ENCODE measurements at regions not wholly inside any gene's neighbourhood (a gene's known extent, or its start where the extent isn't known, plus 50 kb on each side); places are given as distances from the start of the nearest gene placed in this dataset.

GRCh38 chrX:137858106-137858505 is 292.2 kb downstream of the ZIC3 start:
- TF ChIP-seq CTCF (conservative IDR thresholded peaks at IDR 0.05 in 1 of 2, IDR thresholded peaks at IDR 0.05 in 1 of 2; ENCODE audit: low read depth in 1 of 2, low read length in 2 of 2) = no peak
- no peak for TF ChIP-seq EZH2 (IDR thresholded peaks at IDR 0.05; ENCODE audit: low read length, missing control alignments)

Measured in fibroblast of lung (primary cell).